Frontal cortex (tissue), 3 donors: ENCODE measurements at regions not wholly inside any gene's neighbourhood (a gene's known extent, or its start where the extent isn't known, plus 50 kb on each side); places are given as distances from the start of the nearest gene placed in this dataset.

ENCODE experiments used
- DNase-seq, 2 donors: peaks; one replicate each; pipeline ENCODE4 v3.0.0; 2012; ENCODE audit warnings: low spot score in 2 of 2
- FAIRE-seq: peaks from 2 replicates; lab custom pipeline; 2012; peaks lifted over from hg19 to GRCh38; lab: Jason Lieb, UNC
- donor health status: control.
- donor health status: control.
- donor health status: control.

DNA sequence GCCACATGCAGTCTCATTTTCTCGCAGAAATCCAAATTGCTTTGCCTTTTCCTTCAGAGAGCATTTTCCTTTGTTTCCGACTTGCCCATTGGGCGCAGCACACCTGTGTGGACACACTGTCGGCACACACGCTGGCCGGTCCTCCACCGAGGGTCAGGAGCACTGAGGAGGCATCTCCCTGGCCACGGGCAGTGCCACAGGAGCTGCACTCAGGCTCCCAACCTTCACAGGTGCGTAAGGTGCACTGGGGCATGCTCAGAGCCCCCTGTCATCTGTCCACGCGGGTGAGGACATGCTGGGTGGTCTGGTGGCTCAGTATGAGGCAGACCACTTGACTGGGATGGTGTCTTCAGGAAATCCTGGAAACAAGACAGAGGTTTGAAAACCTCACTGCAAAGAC, 779.1 kb downstream of the BRD1 start:
- DNase-seq (no peak), FAIRE-seq (no peak)

DNA sequence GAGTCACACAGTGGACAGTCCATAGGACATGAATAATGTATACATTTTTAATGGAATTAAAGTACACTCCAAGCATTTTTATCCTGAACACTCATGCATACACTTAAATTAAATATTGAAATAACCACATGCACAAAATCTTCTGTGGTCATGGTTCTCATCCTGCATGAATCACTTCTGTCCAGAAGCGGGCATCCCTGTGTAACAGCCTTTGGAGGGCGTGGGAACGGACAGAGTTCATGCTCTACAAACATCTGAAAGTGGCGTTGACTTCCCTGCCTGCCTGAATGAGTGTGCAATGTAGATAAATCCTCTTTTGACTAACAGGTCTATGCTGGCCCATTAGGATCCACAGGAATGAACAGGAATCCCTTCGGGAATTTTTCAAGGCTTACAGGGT, 780.2 kb downstream of the BRD1 start:
- FAIRE-seq (no peak), DNase-seq (no peak)

DNA sequence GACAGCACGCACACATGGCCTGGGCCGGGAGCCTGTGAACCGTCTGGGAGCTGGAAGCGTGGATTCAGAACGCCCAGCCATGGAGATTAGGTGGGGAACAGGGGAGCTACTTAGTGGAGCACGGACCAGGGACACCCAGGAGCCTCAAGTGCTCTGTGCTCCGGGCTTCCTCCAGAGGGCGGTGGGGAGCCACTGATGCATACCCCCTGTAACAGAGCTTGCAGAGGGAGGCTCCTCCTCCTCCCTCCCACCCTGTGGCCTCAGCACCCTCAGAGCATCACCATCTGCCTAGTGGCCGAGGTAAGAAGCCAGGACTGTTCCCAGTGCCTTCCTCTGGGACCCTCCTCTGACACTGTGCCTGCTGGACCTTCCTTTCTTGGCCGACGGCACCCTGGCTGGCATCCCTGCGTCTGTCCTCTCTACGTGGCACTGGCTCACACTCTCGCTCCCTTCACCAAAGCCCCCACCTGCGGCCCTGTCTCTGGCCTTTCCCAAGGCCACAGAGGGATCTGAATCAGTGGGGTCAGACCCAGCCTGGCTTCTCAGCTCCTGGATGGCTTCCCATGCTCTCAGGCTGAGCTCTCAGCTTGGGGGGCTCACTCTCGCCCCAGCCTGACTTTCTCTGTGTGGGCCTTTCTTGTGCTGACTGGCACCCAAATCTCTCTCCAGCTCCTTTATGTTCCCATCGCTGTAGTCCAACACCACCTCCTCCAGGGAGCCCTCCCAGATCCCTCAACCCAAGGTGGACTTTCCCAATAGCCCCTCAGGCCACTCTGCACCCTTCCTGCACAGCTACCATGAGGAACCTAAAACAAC, 780.9 kb downstream of the BRD1 start:
- FAIRE-seq, result no peak

DNA sequence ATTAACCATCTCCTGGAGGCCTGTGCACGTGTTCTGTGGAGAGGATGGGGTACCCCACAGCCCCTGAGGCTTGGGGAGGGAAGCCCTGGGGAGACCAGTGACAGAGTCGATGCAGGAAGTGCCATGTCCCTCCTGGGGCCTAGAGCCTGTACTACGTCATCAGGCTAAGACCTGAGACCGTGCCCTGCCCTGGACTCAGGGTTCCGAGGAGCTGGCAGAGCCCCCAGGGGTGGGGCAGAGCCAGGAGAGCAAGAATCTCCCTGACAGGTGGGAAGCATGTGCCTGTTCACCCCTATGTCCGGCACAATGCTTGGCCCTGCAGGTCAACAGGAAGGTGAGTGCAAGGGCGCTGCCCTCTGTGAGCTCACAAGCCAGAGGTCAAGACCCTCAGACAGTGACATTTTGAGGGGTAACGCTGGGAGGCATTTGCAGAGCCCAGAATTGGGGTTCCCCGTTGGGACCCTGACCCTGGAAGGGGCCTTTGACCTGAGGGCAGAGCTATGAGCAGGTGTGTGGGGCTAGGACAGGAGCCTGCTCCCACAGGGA, 781.6 kb downstream of the BRD1 start:
- DNase-seq (no peak), FAIRE-seq (no peak)

More for the DNA sequence above, 780.9 kb downstream of the BRD1 start:
- peak; percentile 56 to 70 for DNase-seq

DNA sequence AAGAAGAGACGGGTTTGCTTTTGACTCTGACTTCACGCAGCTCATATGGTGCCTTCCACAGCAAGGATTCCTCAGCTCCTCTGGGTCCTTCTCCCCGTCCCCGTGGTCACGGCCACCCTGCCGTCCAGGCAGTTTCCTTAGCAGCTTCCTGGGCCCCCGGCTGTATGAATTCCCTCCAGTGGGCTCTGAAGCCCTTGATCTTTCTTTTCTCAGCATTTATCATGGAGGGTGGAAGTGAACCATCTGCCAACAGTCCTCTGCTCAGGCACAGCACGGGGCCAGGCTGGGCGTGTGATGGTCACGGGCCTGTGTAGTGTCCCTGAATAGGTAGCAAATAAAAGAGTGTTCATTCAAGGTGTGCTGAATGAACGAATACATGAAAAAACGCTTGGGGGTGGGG, 782.4 kb downstream of the BRD1 start:
- no peak for DNase-seq
- FAIRE-seq, result no peak

DNA sequence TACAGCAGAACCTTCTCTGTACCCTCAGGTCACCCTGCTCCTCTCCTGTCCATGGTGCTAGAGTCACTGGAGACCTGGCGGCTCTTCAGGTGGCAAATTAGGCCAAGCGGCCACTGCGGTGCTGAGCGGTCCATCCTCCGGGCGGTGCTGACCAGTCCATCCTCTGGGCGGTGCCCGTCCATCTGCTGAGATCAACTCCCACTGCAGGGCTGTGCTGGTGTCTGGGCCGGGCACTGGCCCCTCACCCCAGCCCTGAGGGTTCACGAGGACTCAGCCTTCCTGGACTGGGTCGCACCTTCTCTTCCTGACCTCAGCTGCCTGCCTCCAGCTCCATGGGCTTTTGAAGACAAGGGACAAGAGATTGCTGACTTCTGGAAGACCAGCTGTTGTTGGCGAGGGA, 782.9 kb downstream of the BRD1 start:
- DNase-seq (no peak), FAIRE-seq (no peak)

DNA sequence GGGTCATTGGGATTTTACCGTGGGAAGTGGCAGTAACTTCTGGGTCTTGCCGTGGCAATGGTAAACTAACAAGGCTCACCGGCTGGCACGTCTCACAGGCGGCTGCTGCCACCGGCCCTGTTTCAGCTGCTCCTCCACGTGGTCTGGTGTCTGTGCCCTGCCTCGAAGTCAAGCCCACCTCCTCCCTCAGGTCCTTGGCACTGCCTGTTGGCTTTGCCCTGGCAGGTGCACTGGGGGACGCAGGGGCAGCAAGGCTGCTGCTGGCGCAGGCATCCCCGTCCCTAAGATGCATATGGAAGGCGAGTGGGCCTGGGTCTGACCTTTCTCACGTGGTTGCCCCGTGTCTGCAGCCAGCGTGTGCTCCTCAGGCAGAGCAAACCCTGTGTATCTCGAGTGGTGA, 783.6 kb downstream of the BRD1 start:
- FAIRE-seq (no peak), DNase-seq (no peak)

DNA sequence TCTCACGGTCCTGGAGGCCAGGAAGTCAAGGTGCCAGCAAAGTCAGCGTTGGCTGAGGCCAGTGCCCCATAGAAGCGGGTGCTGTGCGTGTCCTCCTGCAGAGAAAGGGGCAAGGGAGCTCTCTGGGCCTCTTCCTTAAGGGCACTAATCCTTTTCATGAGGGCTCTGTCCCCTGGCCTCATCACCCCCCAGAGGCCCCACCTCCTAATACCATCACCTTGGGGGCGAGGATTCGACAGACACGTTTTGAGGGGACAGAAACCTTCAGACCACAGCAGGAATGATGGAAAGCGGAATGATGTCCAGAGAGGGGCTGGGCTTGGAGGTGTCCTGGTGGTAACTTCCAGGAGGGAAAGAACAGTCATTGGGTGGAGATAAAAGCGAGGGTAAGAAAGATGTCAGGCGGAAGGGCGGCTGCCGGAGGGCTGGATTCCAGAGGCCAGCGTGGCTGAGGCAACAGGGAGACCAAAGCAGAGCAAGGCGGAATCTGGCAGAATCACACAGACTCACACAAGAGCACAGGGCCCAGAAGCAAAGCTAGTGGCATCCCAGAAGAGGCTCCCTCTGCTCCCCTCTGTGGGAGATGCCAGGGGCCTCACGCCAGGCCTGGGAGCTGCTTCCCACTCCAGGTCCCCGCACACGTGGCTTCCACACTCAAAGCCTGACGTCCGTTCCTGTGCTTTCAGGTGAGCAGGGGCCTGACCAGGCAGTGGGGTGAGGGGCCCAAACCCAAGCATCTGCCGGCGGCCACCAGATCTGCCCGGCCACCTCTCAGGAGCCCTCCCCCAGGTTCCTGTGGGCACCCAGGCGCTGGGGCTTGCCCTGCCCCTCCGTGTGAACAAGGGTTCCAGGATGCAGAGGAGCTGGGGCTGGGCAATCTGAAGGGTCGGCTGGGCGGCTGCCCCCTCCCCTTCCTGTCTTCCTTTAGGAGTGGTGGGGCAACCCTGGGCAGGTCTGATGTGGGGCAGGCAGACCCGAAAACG, 784.5 kb downstream of the BRD1 start:
- FAIRE-seq (no peak), DNase-seq (no peak)

DNA sequence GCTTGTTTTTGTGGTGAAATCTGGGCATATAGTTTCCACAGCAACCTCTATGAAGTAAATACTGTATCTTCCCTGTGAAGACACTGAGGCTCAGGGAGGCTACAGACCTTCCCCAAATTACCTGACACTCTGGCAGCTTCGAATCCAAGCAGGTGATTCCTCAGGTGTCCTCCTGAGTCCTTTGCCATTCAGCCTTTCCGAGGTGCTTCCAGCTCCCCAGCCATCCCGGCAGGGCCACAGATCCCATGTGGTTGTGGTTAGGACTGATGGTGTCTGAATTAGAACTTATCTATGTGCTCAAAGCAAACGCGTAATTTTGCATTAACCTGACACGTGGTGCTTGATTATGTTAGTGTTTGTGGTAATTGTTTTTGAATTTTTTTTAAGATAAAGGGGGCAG, 785.6 kb downstream of the BRD1 start:
- no peak for FAIRE-seq

DNA sequence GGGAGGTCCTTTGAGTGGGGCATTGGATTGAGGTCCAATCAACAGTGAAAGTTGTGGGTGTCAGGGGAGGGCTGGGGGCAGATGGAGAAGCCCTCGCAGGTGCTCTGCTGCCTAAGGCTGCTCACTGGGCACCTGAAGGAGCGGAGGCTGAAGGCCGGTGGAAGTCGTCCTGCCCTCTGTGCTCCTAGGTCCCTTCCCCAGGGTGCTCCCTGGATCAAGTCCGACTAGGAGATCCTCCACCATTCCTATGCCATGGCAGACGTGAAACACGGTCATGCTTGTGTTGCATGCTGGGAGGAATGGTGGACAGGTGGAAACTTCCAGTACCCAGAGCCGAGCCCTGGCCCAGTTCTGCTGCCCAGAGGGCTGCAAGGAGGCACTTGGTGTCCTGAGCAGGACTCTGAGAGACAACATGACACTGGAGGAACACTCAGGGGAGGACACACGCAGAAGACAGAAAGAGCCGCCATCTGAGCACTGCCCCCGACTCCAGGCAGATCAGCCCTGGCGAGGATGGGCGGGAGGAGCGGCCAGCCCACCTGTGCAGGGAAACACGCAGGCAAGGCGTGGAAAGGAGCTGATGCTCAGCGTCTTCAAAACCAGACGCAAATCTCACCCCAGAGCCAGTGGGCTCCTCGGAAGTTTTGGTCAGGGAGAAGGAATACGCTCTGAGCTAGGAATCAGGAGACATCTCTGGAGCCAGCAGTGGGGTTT, 786.8 kb downstream of the BRD1 start:
- no peak for DNase-seq
- FAIRE-seq, result no peak

More for the DNA sequence above, 785.6 kb downstream of the BRD1 start:
- no peak for DNase-seq

DNA sequence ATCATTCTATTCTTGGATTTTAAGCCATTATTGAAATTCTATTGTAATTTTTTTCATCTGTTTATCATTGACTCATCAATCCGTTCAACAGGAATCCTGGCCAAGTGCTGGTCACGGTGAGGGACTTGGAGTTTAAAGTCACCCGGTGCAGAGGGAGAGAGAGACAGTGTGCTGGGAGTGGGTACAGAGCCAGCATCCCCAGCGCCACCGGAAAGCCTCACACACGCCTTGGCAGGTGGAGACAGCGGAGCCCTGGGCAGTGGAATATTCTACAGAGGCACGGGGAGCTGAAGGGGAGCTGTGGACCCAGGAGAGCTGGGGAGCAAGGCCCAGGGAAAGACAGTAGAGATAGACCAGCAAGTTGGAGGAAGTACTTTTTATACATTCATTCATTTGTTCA, 787.6 kb downstream of the BRD1 start:
- DNase-seq (no peak), FAIRE-seq (no peak)

DNA sequence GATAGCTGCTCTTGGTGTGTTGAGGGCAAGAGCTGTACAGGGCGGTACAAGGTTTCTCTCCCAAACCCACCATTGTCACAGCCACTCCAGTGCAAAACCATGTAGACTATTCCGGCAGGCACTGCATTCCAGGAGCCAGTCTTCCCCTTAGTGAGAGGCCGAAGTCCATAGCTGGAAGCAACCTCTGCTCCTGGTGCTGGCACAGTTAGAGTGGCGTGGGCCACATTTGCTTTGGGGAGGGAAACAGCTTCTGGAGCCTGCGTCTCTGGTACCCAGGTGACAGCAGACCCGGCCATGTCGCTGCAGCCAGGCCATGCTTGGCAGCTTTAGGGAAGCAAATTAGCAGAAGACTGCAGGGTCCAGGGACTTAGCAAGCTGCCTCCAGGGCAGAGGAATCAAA, 788.0 kb downstream of the BRD1 start:
- DNase-seq (no peak), FAIRE-seq (no peak)

DNA sequence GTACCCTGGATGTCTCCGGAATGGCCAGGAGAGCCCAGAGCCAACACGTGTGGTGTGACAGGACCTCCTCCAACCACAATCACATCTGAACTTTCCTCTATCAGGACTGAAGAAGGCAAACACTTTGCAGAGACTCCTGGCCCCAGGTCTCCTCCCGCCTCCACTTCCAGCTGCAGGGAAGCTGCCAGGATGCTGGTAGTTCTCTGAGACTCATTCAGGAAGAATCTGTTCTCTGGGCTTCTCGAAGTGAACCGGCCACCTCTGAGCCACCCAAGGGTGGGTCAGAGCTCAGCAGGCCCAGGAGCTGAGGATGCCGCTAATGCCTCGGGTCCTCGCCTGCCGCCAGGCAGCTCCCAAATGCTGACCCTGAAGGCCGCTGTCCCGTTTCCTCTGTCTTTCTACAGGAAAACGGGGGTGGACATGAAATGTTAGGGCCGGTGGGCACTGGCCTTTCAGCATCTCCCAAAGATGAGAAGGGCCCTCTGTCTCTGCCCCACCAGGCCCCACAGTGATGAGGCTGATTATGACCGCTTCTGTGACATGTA, 789.9 kb downstream of the BRD1 start:
- no peak for DNase-seq
- FAIRE-seq, result no peak

DNA sequence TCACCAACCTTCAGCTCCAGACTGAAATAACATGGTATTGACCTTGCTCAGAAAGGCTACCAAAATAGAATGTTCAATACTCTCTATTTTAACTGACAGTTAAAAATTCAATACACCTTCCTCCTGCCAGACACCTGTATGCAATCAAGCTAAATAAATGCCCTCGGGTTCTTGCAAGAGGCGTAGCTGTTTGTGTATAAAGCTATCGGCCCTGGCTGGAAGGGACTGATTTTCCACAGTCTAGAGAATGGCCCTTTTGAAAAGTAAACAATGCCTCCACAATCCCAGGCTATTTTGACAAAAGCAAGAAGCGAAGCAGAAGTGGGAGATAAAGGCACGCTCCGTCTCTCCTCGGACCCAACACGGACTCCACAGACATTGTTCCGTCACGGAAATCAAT, 791.2 kb downstream of the BRD1 start:
- FAIRE-seq (no peak), DNase-seq (no peak)

DNA sequence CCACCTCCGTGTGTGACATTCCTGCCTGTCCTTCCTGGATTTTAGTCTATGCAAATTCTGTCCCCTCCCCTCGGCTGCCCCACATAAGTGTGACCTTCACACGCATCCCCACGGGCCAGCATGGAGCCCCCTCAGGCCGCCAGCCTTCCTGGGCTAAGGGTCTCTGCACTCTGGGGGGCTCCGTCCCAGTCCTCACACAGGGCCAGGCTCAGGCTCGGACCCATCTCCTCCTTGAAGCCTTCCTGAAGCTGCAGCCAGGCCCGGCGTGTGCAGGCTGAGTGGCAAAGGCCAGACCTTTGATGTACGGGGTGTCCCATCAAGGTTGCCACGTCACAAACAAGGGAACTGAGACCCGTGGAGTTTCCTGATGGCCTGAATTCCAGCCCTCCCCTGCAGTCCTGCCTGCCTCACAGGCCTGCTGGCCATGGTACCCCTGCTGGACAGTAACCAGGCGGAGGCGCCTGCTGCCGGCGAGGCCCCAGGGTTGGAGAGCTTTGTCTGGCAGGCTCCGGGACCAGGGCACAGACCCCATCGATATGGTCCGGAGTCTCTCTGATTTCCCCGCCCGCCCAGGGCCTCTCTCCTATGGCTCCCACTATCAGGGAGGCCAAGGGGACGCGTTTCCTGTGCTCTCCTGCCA, 791.7 kb downstream of the BRD1 start:
- FAIRE-seq (no peak), DNase-seq (no peak)

DNA sequence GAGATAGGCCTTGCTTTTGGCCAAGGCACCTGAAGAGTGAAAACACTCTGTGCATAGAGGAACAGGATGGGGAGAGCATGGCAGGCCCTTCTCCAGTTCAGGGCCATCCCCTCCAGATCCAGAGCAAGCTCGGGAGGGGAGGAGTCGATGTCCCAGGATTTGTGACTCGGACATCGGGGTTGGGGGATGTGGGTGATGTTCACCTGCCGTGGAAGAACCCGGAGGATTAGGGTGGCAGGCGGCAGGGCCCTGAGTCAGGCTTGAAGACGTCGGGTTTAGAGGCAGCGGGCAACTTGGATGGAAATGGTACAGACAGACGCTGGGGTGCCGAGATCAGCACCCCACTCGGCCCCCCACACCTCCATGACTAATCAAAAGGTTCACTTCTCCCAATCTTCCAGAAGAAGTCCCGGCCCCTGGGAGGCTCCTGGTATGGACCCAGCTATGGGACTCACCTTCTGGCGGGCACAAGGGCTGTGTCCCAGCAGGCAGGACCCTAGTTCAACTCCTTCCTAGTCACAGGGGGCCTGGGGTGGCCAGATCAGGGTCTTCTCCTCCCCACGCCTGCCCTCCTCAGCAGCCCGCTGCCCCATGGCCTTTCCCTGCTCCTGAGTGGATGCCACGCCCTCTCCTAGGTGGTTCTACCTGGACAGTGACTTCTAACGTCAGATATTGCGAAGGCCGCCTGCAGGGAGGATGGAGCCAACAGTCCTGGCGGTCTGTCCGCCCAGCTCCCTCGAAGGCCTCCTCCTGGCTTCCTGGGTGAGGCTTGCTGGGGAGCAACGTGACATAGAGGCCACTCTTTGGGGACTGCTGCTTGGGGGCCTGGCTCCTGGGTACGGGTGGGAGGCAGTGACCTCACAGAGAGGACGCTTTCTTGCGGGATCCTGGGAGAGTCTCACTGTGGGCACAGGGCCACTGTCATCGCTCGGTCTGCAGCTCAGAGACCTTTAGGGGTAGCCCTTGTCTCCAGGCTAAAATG, 792.5 kb downstream of the BRD1 start:
- FAIRE-seq, result no peak
- no peak for DNase-seq

DNA sequence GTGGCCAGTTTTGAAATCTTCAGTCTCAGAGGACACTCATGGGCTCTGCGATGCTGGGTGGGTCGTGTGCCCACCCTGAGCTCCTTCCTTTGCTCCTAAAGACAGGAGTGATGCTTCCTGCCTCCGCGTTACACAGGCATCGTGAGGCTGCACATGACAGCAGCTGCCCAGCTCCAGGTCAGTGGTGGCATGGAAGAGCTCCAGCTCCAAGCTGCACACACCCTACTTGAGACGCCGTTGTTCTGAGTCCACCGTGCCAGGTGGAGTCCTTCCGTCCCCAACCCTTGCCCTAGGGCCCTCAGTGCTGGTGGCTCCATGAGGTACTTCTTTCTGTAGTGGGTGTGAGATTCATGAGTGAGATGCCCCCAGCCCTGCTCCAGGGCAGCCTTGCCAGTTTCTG, 794.1 kb downstream of the BRD1 start:
- no peak for FAIRE-seq

DNA sequence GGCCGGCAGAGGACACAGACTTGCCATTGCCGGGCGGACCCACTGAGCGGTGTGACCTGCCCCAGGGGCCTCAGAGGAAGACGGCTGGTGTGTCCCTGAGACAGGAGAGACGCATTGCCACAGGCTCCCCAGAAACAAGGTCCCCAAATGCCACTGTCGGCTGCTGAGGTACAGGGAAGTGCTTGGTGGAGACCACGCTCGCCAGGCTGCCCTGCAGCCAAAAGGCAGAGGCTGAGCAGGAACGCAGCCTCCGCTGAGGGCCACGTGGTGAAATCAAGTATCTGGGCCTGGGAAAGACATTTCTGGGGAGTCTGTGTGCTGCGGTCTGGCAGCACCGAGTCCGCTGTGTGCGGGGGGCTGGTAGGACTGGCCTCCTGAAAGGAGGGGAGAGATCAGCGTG, 794.9 kb downstream of the BRD1 start:
- DNase-seq (no peak), FAIRE-seq (no peak)

More for the DNA sequence above, 794.1 kb downstream of the BRD1 start:
- DNase-seq, result no peak
